ENCODE measurements at regions not wholly inside any gene's neighbourhood (a gene's known extent, or its start where the extent isn't known, plus 50 kb on each side); places are given as distances from the start of the nearest gene placed in this dataset.

GRCh38 chr1:2896824-2897223 lies 95.3 kb upstream of the TTC34 start:
- Histone ChIP-seq H2AFZ (ENCODE audit: low read length) (no peak overlapping the region), H3K4me2 (ENCODE audit: low read length) (no peak overlapping the region), H3K4me1 (ENCODE audit: insufficient read depth, low read length, severe bottlenecking) (no peaks in the 10 kb centered on the region), H3K4me3 (ENCODE audit: low read depth, low read length, poor library complexity, severe bottlenecking) (no peak overlapping the region), H3K9me3 (ENCODE audit: low read length) (no peaks in the 10 kb centered on the region), H3K27ac (ENCODE audit: low read depth, low read length, poor library complexity, severe bottlenecking) (no peak overlapping the region), H3F3A (ENCODE audit: insufficient read depth, low read length) (no peaks in the 10 kb centered on the region; the same call in 1 of the 2 replicates), H3K79me2 (ENCODE audit: insufficient read depth, low read length) (no peaks in the 10 kb centered on the region), H3K27me3 (ENCODE audit: insufficient read depth, low read length) (no peaks in the 10 kb centered on the region), H3K9ac (ENCODE audit: low read length) (no peak overlapping the region), H3K36me3 (ENCODE audit: insufficient read depth, low read length) (no peaks in the 10 kb centered on the region), H3K9me2 (ENCODE audit: low read depth, low read length) (no peaks in the 10 kb centered on the region), H4K20me1 (ENCODE audit: insufficient read depth, low read length) (no peaks in the 10 kb centered on the region)
- no peak for TF ChIP-seq CTCF (IDR thresholded peaks at IDR 0.05; ENCODE audit: low read length)
- no peak for TF ChIP-seq EZH2 (IDR thresholded peaks at IDR 0.05; ENCODE audit: borderline replicate concordance, low read length)

- no peak overlapping the region for H3K27ac ChIP-seq (ENCODE audit: low read depth, low read length, poor library complexity, severe bottlenecking)
- H3K36me3 ChIP-seq (ENCODE audit: insufficient read depth, low read length), result no peaks in the 10 kb centered on the region
- no peaks in the 10 kb centered on the region for H3K4me1 ChIP-seq (ENCODE audit: insufficient read depth, low read length, severe bottlenecking)
- H3K9me2 ChIP-seq (ENCODE audit: low read depth, low read length), result no peaks in the 10 kb centered on the region
- no peak overlapping the region for H3K4me3 ChIP-seq (ENCODE audit: low read depth, low read length, poor library complexity, severe bottlenecking)
- H4K20me1 ChIP-seq (ENCODE audit: insufficient read depth, low read length), result no peaks in the 10 kb centered on the region
- no peak overlapping the region for H2AFZ ChIP-seq (ENCODE audit: low read length)
- H3K4me2 ChIP-seq (ENCODE audit: low read length), result no peak overlapping the region
- no peak overlapping the region for H3K9ac ChIP-seq (ENCODE audit: low read length)
- no peaks in the 10 kb centered on the region for H3F3A ChIP-seq (ENCODE audit: insufficient read depth, low read length)
- no peaks in the 10 kb centered on the region for H3K27me3 ChIP-seq (ENCODE audit: insufficient read depth, low read length)
- no peaks in the 10 kb centered on the region for H3K9me3 ChIP-seq (ENCODE audit: low read length)
- no peak for TF ChIP-seq CTCF (IDR thresholded peaks at IDR 0.05; ENCODE audit: low read length)
- no peak for TF ChIP-seq EZH2 (IDR thresholded peaks at IDR 0.05; ENCODE audit: borderline replicate concordance, low read length)
- no peaks in the 10 kb centered on the region for H3K79me2 ChIP-seq (ENCODE audit: insufficient read depth, low read length)
These were observed 101.7 kb upstream of the TTC34 start for GRCh38 chr1:2903226-2903625.

GRCh38 chr1:2904191-2904590 lies 102.7 kb upstream of the TTC34 start:
- no peaks in the 10 kb centered on the region for H3K4me1 ChIP-seq (ENCODE audit: insufficient read depth, low read length, severe bottlenecking)
- no peak overlapping the region for H3K4me2 ChIP-seq (ENCODE audit: low read length)
- no peaks in the 10 kb centered on the region for H3K27me3 ChIP-seq (ENCODE audit: insufficient read depth, low read length)
- no peak overlapping the region for H3K27ac ChIP-seq (ENCODE audit: low read depth, low read length, poor library complexity, severe bottlenecking)
- no peak overlapping the region for H3K9ac ChIP-seq (ENCODE audit: low read length)
- H3K4me3 ChIP-seq (ENCODE audit: low read depth, low read length, poor library complexity, severe bottlenecking), result no peak overlapping the region
- no peak for TF ChIP-seq CTCF (IDR thresholded peaks at IDR 0.05; ENCODE audit: low read length)
- TF ChIP-seq EZH2 (IDR thresholded peaks at IDR 0.05; ENCODE audit: borderline replicate concordance, low read length), result no peak
- no peaks in the 10 kb centered on the region for H3K9me2 ChIP-seq (ENCODE audit: low read depth, low read length)
- H3K9me3 ChIP-seq (ENCODE audit: low read length), result no peaks in the 10 kb centered on the region
- no peaks in the 10 kb centered on the region for H4K20me1 ChIP-seq (ENCODE audit: insufficient read depth, low read length)
- no peaks in the 10 kb centered on the region for H3K36me3 ChIP-seq (ENCODE audit: insufficient read depth, low read length)
- H2AFZ ChIP-seq (ENCODE audit: low read length), result no peak overlapping the region
- no peaks in the 10 kb centered on the region for H3K79me2 ChIP-seq (ENCODE audit: insufficient read depth, low read length)
- no peaks in the 10 kb centered on the region for H3F3A ChIP-seq (ENCODE audit: insufficient read depth, low read length)

All from OCI-LY1 (cell line).